GM18951 (cell line): ENCODE measurements at regions not wholly inside any gene's neighbourhood (a gene's known extent, or its start where the extent isn't known, plus 50 kb on each side); places are given as distances from the start of the nearest gene placed in this dataset.
"Not testable (repeated sequence)": the region's sequence is repeated elsewhere in the genome, so short reads cannot be mapped to it uniquely, and the experiment has no call there.

Experiments
- POLR2A ChIP-seq: IDR thresholded peaks from 4 replicates; pipeline ENCODE4 v1.6.1; 2011; ENCODE audit warnings: mild to moderate bottlenecking; ENCODE audit not compliant: insufficient read length, insufficient read depth; ENCODE audit errors: extremely low read depth
- in situ Hi-C: fragments of 300-500 bp; cut with MboI; formaldehyde crosslinking; loops from one replicate; pipeline ENCODE4 v1.12.0; 2022; ENCODE audit warnings: low sequenced_read_pairs, mixed read lengths, inconsistent platforms; ENCODE audit not compliant: unreplicated experiment

DNA sequence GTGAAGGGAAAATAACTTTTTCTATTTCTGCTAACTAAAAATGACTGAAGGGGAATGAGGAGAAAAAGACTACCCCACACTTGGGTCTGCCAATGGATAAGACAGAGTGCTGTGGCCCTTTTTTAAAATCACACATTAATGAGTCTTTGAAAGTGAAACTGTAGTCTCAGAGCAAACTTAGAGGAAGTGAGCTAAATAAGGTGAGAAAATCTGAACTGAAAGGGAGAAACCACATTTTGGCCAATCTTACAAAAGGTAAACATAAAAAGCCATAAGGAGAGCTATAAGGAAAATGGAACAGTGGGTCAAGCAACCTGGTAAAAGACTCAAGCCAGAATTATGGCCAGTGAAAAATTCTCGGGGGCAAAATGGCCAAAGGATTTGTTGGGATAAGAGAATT is 755.1 kb upstream of the IGFBP7 start:
- no peak for TF ChIP-seq POLR2A
- in situ Hi-C loops = no loop called here

DNA sequence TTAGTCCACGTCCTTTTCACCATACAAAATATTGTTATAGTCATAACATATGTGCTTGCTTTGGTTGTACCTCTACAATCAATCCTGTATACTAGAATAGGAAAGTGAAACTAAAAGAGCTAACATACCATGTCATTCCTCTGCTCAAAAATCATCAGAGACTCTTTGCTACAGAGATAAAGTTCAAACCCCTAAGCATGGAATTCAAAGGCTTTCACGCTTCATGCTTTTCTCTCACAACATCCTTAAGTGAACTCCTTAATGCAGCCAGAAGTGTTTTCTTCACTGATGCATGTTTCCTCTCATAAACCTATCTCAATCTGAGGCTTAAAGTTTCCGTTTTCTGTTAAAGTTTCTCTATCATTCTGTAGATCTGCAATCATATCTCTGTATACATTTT is 744.6 kb upstream of the IGFBP7 start:
- no peak for TF ChIP-seq POLR2A
- in situ Hi-C loops = no loop called here

DNA sequence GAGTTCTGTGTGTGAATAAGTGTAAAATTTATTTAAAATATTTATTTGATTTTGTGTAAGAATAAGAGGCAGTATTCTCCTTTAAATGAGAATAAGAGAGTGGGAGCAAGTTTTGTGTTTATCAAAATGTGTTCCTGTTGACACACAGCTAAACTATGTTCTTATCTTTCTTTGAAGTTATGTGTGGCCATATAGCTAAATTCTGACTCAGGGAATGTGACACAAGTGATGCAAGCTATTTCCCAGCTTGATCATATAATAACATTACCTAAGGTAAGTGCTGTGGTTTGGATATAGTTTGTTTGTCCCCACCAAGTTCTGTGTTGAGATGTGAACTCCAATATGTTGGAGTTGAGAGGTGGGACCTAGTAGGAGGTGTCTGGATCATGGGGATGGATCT is 740.0 kb upstream of the IGFBP7 start:
- in situ Hi-C loops = no loop called here
- TF ChIP-seq POLR2A = no peak

DNA sequence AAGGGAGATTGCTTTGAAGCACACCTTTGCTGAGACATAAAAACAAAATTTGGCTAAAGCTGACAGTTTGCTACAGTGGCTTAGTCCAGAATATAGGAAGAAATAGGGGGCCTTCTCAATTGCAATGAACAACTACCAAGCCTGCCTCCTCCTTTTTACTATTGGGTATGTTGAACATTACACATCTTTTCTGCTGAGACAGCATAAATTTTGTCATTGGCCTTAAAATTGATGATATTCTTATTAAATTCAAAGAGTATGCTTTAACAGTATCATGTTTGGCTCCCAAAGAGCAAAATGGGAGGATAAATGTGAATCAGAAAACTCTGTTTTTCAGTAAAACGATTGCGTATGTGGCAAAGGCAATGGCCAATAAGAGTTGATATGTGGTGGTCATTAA is 721.9 kb upstream of the IGFBP7 start:
- in situ Hi-C loops = no loop called here
- TF ChIP-seq POLR2A = no peak

DNA sequence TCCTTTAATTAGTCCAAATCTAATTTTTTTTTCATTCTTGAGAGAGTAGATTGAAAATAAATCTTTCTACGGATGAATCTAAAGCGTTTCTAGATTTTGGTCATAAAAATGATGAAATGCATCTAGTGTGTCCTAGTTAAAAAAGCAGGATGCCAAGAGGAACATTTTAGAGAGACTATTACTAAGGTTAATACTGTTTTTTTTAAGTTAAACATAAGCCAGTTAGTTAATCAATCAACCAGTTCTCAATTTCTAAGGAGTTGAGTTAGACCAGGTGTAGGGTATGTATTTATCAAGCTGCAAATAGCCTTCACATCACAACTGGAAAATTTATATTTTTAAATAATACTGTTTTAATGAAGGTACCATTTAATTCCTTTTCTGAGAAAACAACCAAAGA is 679.5 kb upstream of the IGFBP7 start:
- in situ Hi-C loops = no loop called here
- TF ChIP-seq POLR2A = no peak

DNA sequence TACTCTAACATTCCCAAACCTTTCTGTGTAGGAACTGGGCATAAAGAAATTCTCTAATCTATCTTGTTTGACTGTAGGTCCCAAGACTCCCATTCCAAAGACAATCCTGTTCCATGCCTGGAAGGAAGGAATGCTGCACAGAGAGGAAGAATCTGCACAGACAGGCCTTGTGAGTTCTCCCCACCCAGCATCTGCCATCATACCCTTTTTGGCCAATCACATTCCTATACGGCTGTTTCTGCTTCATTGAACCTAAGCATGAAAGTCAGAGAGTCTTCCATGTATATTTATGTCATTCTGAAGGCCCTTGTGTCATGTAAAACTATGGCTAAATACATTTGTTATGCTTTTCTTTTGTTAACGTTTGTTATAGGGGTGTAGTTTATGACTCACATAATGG is 667.7 kb upstream of the IGFBP7 start:
- in situ Hi-C loops = no loop called here
- no peak for TF ChIP-seq POLR2A

DNA sequence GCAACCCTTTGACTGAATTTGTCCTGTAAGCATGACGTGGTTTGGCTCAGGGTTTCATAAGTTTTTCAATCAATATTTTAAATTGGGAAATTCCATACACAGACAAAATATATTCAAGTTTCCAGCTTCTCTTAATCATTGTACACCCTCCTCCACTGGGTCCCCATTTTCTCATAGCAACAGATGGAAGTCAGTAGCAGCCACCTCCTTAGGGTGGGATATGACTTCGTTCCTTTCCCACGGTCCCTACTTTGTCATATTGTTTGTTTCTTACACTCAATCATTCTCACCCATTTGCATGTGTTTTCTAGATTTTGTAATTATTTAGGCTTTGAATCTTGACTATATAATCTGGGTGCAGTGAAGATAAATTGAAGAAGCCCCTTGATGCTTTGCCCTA is 664.5 kb upstream of the IGFBP7 start:
- no peak for TF ChIP-seq POLR2A
- in situ Hi-C loops = no loop called here

DNA sequence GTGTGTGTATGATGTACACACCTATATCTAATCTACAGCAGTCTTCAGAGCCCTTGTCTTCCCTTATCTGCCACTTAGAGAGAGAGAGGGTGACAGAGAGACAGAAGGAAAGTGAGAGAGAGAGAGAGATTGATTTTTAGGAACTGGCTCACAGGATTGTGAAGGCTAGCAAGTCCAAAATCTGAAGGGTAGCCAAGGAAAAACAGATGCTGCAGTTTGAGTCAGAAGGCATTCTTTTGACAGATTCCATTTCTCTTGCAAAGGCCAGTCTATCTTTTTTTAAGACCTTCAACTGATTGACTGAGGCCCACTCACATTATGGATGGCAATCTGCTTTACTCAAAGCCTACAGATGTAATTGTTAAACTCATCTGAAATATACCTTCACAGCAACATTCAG is 664.0 kb upstream of the IGFBP7 start:
- in situ Hi-C loops = no loop called here
- no peak for TF ChIP-seq POLR2A

GRCh38 chr4:57766341-57766740 is 656.2 kb upstream of the IGFBP7 start:
- TF ChIP-seq POLR2A = no peak
- in situ Hi-C loops = no loop called here

- no peak for TF ChIP-seq POLR2A
- in situ Hi-C loops = no loop called here
Observed at GRCh38 chr4:57764856-57765255, 654.7 kb upstream of the IGFBP7 start.

DNA sequence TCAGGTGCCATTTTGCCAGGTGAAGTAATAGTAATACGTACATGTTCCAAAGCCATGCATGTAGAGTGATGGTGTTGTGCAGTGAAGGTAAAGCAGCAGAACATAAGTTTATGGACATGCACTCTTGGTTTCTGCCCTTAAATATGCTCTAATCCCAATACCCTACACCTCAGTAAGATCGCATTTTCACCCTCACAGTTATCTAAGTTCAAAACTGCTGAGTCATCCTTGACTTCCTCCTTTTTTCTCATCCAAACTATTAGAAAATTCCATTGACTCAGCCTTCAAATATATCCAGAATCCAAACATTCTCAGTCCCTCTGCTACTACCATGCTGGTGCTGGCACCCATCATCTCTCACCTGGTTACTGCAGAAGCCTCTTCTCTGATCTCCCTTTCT is 652.9 kb upstream of the IGFBP7 start:
- no peak for TF ChIP-seq POLR2A
- in situ Hi-C loops = no loop called here

GRCh38 chr4:57740625-57741190 is 630.5 kb upstream of the IGFBP7 start:
- in situ Hi-C loops = no loop called here
- TF ChIP-seq POLR2A = no peak

GRCh38 chr4:57736781-57737180 is 626.6 kb upstream of the IGFBP7 start:
- in situ Hi-C loops = no loop called here
- TF ChIP-seq POLR2A = no peak

DNA sequence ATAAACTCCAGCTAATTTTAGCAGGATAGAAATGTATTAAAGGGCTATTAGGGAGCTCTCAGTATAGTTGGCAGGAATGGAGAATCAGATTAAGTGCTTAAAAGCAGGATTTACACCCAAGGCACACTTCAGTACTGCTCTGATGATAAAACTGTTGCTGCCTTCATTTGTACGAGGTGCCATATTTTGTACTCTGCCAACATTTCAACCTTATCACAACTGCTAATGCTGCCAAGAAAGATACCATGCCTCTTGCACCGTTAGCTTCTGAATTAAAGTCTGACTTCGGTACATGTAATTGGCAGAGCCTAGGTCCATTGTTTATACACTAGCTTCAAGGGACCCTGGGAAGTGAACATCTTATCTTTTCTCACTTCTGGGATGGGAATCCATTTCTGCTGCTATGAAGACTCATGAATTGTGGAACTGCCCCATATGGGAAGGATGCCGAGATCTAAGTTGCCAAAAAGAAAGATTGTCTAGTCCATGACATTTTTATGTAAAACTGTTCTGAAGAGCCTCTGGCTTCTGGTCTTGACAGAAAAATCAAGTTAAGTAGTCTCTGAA is 624.0 kb upstream of the IGFBP7 start:
- no peak for TF ChIP-seq POLR2A
- in situ Hi-C loops = no loop called here

GRCh38 chr4:57729775-57730570 is 619.8 kb upstream of the IGFBP7 start:
- in situ Hi-C loops = not testable (repeated sequence)
